Fibroblast of mammary gland (primary cell): ENCODE measurements at regions not wholly inside any gene's neighbourhood (a gene's known extent, or its start where the extent isn't known, plus 50 kb on each side); places are given as distances from the start of the nearest gene placed in this dataset.

ENCODE experiments used
- DNase-seq: peaks from one replicate; pipeline ENCODE4 v3.0.0-alpha.2; 2010; ENCODE audit warnings: low read depth
- H3K4me3 ChIP-seq: 2 replicates; pipeline ENCODE4 v1.5.1; 2011; ENCODE audit warnings: low read depth, mild to moderate bottlenecking, low read length, moderate library complexity; ENCODE audit not compliant: control insufficient read depth
- TF ChIP-seq, protein P1 (sequence below): conservative IDR thresholded peaks from 2 replicates; pipeline ENCODE4 v1.5.1; 2011; ENCODE audit warnings: low read depth, low read length, inconsistent platforms; ENCODE audit not compliant: control insufficient read depth, insufficient read depth

DNA sequence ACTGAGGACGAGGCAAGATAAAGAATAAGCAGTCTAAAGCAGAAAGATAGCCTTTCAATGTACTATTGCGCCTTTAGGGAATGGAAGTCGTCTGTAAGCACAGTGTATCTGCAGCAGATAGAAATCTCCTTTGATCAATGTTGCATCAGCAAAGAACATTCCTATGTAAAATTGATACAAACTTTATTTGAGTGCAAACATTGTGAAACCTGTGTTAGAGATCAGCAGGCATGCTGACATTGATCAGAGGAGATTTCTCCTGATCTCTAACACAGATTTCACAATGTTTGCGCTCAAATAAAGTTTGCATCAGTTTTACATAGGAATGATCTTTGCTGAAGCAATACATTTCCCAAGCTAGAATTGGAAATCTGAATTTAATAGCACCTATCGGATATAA is 1446.8 kb downstream of the MRPL39 start:
- TF ChIP-seq, protein P1, sequence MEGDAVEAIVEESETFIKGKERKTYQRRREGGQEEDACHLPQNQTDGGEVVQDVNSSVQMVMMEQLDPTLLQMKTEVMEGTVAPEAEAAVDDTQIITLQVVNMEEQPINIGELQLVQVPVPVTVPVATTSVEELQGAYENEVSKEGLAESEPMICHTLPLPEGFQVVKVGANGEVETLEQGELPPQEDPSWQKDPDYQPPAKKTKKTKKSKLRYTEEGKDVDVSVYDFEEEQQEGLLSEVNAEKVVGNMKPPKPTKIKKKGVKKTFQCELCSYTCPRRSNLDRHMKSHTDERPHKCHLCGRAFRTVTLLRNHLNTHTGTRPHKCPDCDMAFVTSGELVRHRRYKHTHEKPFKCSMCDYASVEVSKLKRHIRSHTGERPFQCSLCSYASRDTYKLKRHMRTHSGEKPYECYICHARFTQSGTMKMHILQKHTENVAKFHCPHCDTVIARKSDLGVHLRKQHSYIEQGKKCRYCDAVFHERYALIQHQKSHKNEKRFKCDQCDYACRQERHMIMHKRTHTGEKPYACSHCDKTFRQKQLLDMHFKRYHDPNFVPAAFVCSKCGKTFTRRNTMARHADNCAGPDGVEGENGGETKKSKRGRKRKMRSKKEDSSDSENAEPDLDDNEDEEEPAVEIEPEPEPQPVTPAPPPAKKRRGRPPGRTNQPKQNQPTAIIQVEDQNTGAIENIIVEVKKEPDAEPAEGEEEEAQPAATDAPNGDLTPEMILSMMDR: no peak
- no peak overlapping the region for H3K4me3 ChIP-seq
- no peak for DNase-seq

DNA sequence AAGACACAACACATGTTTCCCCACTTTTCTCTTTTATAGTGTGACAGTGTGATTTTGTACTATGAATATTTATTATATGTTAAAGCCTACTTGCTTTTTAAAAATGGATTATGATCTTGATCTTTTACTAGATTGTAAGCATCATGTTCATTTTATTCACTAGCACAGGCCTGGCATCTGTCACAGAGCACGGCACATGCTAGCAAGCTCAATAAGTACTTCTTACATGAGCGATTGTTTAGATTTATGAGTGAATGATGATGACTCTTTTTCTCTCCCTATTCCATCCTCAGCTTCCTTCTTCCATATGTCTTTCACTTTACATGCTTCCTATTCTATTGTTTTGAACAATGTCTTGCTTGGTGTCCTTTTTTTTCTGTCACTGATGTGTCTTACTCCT is 1454.1 kb downstream of the MRPL39 start:
- no peak for DNase-seq

DNA sequence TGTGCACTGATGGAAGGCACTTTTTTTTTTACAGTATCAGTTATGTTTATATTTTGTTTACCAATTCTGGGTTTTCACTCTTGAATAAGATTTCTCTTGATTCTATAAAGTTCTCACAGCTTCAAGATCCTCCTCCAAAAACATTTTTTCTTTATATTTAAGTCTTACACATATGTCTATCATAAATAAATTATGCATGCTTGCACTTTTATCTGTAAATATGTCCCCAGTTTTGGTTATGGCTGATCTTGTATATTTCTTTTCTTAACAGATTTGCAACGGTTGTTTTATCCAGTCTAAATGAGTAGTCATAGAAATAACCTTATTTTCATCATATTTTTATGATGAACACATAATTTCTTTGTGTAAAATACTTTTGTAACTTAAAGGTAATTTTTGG is 1456.5 kb downstream of the MRPL39 start:
- DNase-seq: no peak
- TF ChIP-seq, protein P1: no peak
- H3K4me3 ChIP-seq: no peak overlapping the region

More for the DNA sequence above, 1454.1 kb downstream of the MRPL39 start:
- H3K4me3 ChIP-seq: no peak overlapping the region
- TF ChIP-seq, protein P1: no peak

DNA sequence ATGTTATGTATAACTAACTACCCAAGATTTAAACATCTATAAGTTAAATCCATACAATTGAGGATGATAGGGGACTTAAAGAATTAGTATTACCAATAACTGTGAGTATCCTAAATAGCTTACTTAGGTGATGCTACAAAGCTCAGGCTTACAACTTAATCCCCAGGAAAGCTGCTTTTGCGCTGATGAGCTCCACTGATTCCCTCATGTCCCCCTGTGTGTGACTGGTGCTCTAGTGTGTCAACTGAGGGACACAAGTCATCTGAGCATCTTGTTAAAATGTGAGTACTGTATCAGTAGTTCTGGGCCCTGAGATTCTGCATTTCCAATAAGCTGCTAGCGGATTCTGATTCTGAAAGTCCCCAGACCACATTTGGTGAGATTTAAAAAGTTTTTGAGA is 1458.8 kb downstream of the MRPL39 start:
- DNase-seq: no peak
- H3K4me3 ChIP-seq: no peak overlapping the region
- TF ChIP-seq, protein P1: no peak

DNA sequence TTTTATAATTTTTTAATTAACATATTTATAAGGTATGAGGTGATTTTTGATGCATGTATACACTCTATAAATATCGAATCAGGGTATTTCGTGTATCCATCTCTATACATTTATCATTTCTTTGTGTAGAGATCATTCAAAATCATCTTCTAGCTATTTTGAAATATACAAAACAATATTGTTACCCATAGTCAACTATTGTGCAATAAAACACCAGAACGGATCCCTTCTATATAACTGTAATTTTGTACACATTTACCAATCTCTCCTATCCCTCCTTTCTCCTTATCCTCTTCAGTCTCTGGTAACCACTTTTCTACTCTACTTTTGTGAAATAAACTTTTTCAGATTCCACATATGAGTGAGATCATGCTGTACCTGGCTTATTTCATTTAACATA is 1459.6 kb downstream of the MRPL39 start:
- DNase-seq: no peak
- TF ChIP-seq, protein P1: no peak
- H3K4me3 ChIP-seq: no peak overlapping the region

DNA sequence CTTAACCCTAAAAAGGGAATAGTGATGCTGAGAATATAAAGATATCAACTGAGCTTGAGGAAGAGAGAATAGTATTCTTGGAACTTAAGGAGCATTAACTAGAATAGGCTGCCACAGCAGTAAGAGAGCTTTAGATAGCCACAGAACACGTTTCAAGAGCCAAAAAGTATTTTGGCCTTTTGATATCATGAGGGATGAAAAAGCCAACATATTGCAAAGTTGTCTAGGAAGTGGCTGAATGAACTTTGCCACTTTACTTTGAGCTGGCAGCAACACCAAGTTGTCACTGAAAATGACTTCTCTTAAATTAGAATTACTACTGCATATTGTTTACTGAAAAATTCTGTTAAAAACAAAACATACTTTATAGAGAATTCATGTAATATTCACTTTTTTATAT is 1476.2 kb downstream of the MRPL39 start:
- TF ChIP-seq, protein P1: no peak
- no peak for DNase-seq
- no peak overlapping the region for H3K4me3 ChIP-seq

DNA sequence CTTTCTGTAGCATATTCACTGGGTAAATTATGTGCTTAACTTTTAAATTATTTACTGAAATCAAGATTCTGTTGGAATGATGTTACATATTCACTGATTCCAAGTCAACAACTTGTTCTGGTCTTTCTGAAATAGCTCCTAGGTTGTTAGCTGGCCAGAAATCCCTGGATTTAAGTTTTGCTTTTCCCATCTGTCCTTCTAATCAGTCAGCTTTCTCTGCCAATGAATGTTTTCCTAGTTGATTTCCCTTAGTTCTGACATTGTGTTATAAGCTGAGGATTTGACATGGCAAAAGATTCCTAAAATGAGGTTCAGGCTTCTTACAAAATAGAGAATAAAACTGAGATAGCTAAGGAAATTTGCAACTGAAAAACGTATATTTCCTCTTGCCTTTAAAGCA is 1479.6 kb downstream of the MRPL39 start:
- TF ChIP-seq, protein P1: no peak
- no peak for DNase-seq
- H3K4me3 ChIP-seq: no peak overlapping the region
